HG02870 (cell line): ENCODE measurements at regions not wholly inside any gene's neighbourhood (a gene's known extent, or its start where the extent isn't known, plus 50 kb on each side); places are given as distances from the start of the nearest gene placed in this dataset.
A peak's percentile ranks its signal among the peaks of the same experiment; 100 is the strongest.
"Not testable (repeated sequence)": the region's sequence is repeated elsewhere in the genome, so short reads cannot be mapped to it uniquely, and the experiment has no call there.

Source experiments
- ATAC-seq: cut with Tn5 transposase; IDR thresholded peaks from one replicate; pipeline ENCODE4 v1.9.1; 2021; ENCODE audit warnings: mild to moderate bottlenecking, moderate library complexity; ENCODE audit not compliant: unreplicated experiment

DNA sequence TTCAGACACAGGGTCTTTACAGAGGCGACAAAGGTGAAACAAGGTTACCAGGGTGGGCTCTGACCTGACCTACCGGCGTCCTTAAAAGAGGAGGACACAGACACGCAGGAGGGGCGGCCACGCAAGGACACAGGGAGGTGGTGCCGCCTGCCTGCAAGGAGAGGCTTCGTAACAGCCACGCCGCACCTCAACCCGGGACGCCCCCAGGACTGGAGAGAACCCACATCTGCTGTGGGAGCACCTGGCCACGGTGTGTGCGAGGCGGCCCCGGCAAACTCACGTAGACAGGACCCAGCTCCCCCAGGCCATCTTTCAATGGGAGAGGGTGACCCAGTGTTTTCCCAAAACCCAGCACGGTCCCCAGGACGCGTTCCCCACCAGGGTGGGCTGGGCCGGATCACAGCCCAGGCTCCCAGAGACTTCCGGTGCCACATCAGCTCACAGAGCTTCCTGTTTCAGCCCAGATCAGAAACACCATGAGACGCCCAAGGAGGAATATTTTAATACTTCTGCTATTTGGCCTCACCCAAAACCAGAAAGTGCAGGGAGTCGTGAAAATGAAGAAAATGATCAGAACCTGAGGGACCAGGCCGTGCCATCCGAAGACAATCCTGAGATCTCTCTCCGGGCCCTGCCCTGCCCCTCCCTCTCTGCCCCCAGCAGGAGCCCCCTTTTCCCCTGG is 5417.4 kb upstream of the TPTE start:
- ATAC-seq = not testable (repeated sequence)

DNA sequence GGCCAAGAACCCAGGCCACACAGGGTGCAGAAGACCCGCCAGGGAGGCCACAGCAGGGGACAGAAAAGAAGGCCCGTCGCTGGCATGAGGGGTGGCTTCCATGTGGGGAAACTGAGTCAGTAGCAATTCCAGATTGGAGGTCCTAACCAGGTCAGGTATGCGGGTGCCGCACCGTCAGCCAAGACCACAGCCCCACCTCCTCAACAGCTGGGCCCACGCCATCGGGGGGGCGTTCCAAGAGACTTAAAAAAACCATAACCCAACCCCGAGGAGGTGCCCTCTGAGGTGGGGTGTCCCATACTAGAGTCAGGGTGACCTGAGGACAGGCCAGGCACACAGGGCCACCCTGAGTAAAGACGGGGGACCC is 5416.8 kb upstream of the TPTE start:
- not testable (repeated sequence) for ATAC-seq

DNA sequence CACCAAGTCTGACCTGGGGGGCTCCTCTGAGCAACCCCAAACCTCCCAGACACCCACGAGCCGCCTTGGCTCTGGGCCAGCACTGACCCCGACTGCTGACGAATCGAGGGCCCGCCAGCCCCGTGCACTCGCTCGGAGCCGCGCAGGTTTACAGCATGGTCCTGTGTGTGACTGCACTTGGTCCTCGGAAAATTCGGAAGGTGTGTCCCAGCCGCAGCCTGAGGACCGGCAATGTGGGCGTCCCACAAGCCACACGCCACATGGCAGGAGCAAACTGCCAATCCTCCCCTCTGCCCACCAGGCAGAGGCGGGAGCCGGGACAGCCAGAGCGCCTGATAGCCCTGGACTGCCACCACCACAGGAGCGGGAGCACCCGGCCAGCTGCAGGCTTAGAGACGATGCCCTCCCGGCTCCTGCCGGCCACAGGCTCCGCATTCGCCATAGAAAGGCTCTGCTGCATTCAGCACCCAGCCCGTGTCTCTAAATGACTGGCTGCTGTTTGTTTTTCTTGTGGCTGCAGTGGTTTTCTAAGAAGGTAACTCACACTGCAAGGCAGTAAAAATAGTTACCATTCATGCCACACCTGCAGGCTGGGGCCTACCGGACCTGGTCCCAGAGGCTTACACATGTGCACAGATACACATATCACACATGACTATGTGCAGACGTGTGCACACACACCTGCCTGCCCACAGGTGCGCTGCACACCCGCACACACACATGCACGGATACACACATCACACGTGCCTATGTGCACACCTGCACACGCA is 5415.3 kb upstream of the TPTE start:
- ATAC-seq = peak; percentile 43

DNA sequence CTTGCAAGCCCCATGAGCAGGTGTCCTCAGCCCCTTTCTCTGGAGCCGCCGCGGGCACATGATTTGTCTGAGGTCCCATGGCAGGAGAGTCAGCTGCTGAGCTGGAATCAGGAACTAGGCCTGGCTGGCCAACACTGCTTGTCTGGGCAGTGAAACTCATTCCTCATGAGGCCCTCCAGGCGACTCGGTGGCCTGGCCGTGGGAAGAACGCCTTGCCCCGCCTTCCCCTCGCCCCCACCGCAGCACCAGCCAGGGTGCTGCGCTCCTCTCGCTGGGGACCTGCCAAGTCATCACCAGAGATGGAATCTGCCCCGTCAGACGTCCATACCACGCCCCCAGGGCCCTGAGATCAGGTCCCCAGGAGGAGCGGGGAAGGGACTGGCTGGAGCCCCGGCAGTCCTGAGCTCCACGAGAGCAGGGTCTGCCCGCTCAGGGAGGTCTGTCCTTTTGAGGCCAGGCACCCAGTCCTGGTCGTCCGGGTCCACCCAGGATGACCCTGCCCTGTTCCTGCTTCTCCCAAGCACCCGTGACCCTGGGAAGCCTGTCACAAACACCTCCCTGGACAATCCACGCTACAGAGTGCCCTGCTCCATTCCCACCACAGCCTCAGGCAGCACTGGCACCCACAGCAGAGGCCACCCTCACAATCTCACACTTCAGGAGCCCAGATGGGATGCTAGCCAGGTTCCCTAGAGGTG is 5414.5 kb upstream of the TPTE start:
- ATAC-seq = peak; percentile 24

DNA sequence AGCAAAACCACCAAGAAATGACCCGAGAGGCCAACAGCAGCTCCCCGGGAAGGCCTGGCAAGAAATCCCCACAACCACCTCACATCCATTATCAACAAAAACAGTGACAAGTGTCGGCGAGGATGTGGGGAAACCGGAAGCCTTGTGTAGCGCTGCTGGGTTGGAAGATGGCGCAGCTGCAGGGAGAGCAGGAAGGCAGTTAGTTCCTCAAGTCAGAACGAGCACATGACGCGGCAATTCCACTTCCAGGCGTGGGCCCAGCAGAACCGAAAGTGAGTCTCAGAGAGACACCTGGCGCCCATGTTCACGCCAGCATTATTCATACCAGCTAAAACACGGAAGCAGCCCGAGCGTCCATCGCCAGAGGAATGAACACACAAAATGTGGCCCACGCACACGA is 5413.7 kb upstream of the TPTE start:
- ATAC-seq = not testable (repeated sequence)

DNA sequence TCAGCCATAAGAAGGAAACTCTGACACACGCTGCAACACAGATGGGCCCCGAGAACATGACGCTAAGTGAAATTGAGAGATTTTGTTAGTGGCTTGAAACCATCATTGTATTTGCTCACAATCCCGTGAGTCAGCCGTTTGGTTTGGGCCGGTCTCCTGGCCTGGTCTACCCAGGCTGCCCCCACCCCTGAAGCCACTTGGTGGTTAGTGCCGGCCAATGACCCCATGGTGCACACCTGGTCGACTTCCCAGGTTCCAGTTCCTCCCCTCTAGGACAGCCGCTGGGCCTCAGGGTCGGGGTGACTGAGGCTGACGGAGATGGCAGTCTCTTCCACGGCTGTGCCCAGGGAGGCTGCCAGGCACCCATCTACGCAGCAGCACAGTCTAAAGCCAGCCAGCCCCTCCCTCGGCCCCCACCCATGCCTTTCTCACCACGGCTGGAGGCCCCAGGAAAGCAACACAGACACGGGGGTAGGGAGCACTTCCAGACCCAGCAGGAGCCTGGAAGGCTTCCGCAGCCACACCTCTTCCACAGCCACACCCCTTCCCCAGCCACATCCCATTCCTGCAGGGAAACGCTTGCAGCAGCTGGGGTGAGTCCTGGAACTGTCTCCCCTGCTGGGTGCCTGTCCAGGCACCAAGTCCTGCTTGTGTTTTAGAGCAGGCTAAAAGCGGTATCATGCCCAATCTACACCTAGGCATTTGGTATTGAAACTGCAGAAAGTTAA is 5413.2 kb upstream of the TPTE start:
- not testable (repeated sequence) for ATAC-seq

DNA sequence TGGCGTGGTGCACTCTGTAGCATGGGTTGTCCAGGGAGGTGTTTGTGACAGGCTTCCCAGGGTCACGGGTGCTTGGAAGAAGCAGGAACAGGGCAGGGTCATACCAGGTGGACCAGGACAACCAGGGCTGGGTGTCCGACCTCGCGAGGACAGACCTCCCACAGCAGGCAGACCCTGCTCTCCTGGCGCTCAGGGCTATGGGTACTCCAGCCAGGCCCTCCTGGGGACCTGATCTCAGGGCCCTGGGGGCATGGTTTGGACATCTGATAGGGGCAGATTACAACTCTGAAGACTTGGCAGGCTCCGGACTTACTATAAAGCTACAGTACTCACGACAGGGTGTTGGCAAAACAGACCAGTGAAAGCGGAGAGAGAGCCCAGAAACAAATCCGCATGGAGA is 5410.2 kb upstream of the TPTE start:
- not testable (repeated sequence) for ATAC-seq

DNA sequence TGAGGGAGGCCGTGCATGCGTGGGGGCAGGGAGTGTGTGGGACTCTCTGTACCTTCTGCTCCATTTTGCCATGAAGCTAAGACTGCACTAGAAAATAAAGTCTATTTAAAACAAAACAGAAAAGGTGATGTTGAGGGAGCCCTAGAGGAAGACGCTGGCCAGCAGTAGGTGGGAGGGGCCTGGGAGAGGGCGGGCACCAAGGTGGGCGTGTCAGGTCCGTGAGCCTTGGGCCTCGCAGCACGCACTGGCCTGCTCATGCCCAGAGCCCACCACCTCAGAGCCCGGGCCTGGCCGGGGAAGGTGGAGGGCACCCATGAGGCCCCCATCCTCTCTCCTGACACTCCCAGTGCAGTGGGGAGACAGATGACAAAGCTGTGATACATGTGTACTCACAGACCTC is 5408.3 kb upstream of the TPTE start:
- ATAC-seq = not testable (repeated sequence)

DNA sequence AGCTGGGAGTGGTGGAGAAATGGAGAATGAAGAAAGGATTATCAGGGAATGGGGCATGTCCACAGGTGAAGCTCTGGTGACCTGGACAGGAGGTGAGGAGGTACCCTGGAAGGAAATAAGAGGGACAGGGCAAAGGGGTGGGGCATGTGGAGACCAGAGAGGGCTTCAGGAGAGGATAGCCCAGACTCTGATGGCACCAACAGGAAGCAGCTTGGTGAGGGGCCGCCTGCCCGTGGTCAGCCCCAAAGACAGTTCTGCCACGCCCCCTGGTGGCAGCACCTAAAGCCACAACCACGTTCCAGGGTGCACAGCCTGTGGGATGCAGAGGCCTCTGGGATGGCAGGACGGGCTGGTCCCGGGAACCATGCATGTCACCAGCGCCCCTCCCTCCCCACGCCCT is 5406.9 kb upstream of the TPTE start:
- ATAC-seq = not testable (repeated sequence)

DNA sequence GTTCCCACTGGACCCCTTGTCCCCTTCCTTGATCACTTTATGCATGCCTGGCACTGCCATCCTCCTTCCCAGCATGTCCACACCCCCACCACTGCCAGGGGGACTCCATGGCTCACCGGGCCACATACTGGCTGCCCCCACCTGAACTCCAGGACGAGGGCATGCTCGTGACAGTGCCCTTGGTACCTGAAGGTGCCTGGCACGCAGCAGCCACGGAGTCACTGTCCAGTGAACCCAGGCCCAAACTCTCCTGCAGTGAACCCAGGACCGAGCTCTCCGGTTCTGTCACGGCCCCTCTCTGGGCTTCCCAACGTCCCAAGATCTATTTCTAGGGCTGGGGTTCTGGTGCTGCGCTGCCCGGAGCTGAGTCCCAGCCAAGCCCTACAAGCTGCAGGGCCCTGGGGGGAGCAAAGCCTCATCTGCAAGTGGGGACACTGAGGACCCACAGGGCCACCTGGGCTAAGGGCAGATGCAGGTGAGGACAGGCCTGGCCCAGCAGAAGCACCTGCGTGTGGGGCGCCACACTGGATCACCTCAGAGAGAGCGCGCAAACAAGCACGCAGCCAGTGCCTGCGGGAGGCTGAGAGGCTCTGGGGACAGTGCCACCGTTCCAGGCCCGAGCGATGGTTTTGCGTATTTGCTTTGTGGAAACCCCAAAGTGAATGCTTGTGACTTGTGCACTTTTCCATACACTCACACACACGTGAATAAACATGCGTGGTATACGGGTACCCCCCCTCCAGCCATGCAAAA is 5406.3 kb upstream of the TPTE start:
- ATAC-seq = not testable (repeated sequence)

DNA sequence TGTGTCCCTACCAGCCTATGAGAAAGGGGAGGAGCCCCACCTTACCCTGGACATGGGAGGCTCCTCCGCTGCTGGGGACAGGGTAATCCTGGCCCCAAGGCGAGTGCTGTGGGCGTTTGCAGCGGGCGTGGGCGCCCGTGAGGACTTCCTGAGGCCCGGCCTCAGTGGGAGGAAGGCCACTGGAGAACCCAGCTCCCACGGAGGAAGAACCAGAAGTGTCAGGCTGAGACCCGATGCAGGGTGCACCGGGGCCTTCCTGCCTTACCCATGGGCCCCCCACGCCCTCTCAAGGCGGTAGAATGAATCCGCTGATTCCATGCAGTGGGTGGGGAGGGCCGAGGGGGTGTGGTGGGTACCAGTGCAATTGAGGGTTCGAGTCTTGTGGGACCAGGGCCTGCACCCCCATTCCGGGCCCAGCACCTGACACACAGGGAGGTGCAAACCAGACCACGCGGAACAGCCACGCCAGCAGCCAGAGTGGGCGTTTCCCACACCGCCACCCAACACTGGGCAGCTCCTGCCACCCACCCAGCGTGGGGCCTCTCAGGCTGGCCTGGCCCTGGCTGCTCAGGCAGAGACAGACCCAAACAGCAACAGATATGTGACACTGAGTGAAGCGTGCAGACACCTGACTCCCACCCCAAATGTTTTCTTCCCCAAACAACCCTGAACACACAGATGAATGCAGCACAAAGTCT is 5405.6 kb upstream of the TPTE start:
- ATAC-seq = not testable (repeated sequence)

DNA sequence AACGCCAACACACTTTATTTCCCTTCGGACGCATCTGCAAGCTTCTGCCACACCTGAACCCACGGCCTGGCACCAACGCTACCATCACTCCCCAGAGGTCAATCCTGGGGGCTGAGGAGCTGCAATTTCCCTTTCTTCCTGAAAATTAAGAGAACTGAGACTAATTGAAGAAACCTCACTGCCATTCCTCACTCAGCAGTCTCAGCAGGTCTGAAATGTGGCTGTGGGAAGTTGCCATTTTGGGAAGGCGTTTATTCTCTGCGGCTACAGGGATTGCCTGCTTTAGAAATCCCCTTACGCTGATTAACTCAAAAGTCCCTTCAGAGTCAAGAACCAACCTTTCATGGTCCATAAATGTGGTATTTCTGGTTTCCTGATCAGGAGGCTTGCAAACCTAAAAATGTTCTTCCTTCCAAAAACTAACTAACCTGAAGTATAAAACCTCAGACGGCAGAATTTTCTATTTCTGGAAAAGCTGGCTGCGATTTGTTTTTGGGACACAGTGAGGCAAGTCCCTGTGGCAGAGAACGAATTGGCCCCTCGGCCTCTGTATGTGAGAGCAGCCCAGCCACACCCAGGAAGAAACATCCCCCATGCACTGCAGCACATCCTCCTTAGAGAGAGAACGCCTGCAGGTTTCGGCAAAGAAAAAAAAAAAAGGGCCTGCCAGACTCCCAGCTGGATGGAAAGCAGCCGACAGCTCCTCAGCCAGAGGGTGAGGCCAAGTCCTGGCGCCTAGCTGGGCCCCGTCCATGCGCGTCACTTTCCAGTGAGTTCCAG is 5404.8 kb upstream of the TPTE start:
- ATAC-seq = not testable (repeated sequence)

DNA sequence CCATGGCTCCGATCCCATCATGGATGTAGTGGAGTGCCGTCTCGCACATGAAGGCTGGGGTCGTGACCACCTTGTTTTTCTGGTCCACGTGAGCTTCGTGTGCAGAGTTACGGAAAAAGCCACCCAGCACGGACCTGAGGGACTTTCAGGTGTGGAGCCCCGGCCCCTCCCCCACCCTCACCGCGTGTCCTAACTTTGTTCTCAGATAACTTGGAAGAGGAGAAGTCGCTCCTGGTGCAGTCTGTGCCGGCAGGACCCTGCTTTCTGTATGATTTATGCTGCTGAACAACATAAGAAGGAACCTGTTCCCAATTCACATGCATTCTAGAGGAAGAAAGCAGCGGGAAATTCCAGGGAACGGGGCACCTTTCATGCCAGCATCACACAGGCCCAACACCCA is 5404.2 kb upstream of the TPTE start:
- not testable (repeated sequence) for ATAC-seq

DNA sequence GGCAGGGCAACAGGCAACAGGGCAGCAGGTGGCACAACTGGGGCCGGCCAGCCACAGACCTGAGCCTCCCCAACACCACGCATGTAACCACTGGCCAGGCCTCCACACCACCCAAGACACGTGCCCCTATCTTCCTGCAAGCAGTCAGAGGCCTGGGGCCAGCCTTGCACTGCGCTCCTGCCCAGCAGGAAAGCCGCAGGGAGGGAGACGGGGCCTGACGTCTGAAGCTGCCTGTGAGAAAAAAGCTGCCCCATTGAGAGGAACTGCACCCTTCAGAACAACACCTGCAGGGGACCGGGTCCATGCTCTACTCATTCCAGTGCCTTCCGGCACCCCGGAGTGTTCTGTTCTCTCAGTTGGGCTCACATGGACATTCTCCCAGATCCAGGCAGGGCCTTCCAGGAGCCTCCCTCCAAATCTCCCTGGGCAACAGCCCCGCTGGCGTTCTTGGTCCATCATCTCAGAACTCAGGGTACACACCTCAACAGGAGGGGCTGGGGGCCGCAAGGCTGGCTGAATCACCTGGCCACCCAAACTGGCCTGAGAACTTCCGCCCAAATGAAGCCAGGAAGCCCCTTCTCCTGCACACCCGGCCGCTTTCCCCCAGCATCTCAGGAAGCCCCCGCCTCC is 5403.6 kb upstream of the TPTE start:
- not testable (repeated sequence) for ATAC-seq

DNA sequence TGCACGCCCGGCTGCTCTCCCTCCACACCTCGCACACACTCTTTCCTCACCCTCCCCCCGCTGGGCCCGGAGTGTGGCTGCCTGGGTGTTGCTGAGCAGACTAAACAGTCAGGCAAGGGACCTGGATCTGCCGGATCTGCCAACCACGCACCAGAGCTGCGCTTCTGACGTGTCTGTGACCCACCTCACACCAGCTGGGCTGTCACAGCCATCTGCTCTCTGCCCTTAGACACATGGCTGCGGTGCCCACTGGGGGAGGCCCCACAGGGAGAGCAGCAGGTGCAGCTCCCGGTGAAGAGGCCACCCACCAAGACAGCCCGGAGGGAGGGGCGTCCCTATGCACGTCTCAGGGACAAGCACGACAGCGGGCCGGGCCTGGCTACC is 5403.1 kb upstream of the TPTE start:
- ATAC-seq = not testable (repeated sequence)

DNA sequence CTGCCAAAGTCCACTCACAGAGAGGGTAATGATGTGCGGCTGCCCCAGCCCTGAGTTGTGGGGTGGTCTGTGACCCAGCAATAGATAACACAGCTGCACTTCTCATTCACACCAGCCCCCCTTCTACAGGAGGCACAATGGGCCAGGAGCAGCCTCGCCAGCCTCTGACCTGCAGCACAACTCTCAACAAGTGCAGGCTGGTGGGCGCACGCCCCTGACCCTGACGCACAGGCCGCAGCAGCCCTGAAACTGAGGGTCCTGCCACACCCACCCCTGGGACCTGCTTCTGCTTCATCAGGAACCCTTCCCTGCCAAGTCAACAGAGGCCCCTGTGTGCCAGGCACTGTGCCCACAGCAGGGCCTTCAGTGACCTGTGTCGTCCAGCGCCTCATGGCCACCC is 5402.2 kb upstream of the TPTE start:
- not testable (repeated sequence) for ATAC-seq

DNA sequence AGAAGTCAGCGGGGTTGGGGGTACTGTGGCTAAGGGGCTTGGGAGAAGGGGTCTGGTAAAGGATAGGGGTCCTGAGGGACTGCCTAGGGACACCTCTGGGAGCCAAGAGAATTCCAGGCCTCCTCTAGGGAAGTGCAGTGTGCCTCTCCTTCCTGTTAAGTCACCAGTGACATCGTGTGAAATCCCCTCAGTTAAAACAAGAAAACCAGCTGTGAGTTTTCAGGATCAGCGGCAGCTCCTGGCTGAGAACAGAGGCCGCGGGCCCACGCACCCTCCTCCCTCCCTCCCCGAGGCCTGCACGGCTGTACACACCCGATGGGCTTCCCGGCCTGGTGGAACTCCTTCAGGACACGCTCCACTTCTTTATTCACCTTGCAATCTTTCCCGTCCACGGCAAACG is 5400.0 kb upstream of the TPTE start:
- not testable (repeated sequence) for ATAC-seq

DNA sequence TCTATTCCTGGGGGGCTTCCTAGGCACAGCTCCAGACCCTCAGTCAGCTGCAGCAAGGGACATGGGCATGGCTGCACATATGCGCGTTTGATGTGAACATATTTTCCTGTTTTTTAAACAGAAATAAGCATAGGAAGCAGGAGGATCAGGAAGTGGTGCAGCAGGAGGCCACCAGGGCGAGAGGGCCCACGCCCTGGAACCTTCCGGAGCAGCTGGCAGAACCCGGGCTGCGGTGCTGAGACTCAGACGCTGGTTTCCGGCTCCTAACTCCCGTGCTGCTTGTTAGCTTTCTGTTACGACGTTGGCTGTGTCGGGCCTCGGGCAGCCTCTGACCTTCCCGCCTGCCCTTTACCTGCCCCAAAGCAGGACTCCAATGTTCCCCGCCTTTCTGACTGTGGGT is 5399.5 kb upstream of the TPTE start:
- not testable (repeated sequence) for ATAC-seq

DNA sequence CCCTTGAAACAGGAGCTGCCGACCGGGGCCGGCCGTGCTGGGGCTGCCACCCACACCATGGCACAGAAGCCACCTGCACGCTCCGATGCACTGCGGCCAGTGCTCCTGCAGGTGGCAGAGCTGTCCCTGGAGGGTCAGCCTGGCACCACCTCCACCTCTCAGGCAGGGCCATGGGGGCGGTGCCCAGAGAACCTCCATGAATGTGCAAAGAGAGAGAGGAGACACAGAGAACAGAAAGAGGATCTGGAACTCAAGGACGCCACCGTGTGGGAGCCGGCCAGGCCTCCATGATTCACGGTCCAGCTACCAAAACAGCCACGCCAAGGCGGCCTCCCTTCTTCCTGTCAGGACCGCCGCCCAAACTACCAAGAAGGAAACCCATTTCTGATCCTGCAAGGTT is 5397.7 kb upstream of the TPTE start:
- ATAC-seq = not testable (repeated sequence)
